IPS-18c (cell line): ENCODE measurements at regions not wholly inside any gene's neighbourhood (a gene's known extent, or its start where the extent isn't known, plus 50 kb on each side); places are given as distances from the start of the nearest gene placed in this dataset.

Source experiments
- H3K4me3 ChIP-seq: 2 replicates; pipeline ENCODE4 v1.7.0; 2013; ENCODE audit warnings: low read depth, mild to moderate bottlenecking, low read length, moderate library complexity; ENCODE audit not compliant: insufficient read depth
- H3K9me3 ChIP-seq: one replicate; pipeline ENCODE4 v1.6.1; 2013; ENCODE audit warnings: mild to moderate bottlenecking, low read length, moderate library complexity; ENCODE audit not compliant: control insufficient read depth, insufficient read depth

DNA sequence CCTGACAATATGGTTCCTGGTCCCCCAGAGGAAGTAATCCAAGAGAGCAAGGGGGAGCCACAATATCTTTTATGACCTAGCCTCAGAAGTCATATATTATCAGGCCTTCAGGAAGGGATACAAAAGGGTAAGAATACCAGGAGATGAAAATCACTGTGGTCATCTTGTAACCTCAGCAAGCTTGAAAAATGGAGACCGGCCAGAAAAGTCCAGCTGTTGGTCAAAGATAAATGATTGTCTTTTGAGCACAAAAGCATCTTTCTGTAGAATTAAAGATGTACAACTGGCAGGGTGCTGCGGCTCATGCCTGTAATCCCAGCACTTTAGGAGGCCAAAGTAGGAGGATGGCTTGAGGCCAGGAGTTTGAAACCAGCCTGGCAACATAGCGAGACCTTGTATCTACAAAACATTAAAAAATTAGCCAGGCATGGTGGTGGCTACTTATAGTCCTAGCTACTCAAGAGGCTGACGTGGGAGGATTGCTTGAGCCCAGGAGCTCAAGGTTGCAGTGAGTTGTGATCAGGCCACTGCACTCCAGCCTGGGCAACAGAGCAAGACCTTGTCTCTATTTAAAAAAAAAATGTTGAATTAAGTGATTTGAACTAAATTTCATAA is 118.0 kb upstream of the MARCKS start:
- Histone ChIP-seq H3K4me3 (no peak overlapping the region), H3K9me3 (no peaks in the 10 kb centered on the region)

DNA sequence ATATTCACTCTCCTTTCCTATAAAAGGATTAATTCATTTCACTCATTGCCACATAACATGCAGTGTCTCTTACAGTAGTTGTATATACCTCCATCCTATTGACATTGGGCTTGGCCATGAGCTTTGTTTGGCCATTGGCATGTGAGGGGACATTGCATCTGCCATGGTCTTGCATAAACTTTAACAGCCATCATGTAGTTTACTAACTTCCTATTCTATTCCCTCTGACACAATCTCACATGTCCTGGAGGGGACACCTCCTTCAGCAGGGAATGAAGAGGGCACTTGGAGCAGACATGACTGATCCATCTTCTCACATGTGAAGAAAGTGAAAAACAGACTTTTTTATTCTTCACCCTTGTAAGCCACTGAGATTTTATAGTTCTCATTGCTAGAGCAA is 115.5 kb upstream of the MARCKS start:
- no peaks in the 10 kb centered on the region for H3K9me3 ChIP-seq
- H3K4me3 ChIP-seq, result no peak overlapping the region

DNA sequence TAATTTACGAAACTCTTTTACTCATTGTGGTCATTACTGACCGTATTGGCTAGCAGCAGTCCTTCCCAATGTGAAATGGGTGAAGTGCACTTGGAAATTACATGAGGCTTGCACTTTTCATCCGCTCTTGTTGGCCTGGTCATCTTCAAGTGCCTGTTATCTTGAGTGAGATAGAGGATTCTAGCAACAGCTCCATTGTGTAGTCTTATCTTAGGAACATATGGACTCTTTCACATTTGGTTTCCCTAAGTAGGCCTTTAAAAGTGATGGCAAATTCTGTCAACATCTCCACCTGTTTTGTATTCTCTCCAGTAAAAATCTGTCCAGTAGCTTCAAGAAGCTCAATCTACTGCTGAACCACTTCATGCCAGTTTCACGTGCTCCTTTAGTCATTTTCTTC is 114.8 kb upstream of the MARCKS start:
- H3K9me3 ChIP-seq, result no peaks in the 10 kb centered on the region
- no peak overlapping the region for H3K4me3 ChIP-seq

DNA sequence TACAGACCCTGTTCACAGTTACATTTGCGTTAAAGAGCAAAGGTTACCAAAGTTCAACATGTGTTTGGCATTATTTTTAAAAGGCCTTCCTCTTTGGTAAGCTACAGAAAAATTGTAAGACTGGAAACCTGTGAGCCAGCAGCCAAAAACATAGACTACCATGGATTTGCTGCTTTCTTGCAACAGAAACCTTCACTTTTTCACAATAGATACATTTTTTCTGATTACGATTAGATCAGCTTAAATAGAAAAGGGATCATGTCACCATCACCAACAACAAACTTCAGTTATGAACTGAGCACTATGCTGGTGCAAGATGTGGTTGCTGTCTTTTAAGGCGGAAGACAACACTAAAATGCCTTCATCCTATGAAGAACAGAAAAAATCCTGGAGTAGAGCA is 112.3 kb upstream of the MARCKS start:
- no peak overlapping the region for H3K4me3 ChIP-seq
- H3K9me3 ChIP-seq, result no peaks in the 10 kb centered on the region

DNA sequence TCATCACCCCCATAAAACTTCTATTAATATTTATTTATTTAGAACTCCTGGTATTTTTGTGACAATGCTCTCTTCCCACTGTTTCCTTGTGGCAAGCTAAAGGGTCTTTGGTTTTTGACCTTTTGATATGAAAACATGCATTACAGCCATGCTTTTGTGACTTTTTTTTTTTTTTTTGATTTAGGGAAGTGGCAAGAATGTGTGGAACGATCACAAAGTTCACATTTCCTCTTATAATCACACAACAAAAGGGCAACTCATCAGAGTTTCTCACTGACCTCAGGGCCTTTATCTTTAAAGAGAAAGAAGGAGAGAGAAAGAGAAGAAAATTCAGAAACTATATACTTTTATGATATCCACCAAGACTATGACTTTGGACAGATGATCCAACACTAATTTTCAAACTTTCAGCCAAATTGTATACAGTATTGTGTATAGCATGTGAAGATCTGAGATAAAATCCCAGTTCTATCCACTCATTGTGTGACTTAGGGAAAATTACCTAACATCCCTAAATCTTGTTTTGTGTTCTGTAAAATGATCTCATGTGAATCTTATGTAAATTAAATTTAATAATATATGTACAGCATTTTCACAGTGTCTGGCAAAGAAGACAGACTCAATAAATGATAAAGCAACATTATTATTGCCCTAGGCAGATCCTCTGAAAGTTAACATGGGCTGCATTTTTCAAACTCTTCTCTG is 106.8 kb upstream of the MARCKS start:
- no peaks in the 10 kb centered on the region for H3K9me3 ChIP-seq
- no peak overlapping the region for H3K4me3 ChIP-seq

DNA sequence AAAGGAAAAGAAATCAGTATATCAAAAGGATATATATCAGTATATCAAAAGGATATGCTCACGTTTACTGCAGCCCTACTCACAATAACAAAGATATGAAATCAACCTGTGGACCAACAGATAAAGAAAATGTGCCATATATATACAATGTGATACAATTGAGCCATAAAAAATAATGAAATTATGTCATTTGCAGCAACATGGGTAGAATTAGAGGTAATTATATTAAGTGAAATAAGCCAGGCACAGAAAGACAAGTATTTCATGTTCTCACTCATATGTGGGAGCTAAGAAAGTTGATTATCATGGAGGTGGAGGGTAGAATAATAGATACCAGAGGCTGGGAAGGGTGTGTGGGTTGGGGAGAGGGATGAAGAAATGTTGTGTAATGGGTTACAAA is 102.9 kb upstream of the MARCKS start:
- no peaks in the 10 kb centered on the region for H3K9me3 ChIP-seq
- H3K4me3 ChIP-seq, result no peak overlapping the region

DNA sequence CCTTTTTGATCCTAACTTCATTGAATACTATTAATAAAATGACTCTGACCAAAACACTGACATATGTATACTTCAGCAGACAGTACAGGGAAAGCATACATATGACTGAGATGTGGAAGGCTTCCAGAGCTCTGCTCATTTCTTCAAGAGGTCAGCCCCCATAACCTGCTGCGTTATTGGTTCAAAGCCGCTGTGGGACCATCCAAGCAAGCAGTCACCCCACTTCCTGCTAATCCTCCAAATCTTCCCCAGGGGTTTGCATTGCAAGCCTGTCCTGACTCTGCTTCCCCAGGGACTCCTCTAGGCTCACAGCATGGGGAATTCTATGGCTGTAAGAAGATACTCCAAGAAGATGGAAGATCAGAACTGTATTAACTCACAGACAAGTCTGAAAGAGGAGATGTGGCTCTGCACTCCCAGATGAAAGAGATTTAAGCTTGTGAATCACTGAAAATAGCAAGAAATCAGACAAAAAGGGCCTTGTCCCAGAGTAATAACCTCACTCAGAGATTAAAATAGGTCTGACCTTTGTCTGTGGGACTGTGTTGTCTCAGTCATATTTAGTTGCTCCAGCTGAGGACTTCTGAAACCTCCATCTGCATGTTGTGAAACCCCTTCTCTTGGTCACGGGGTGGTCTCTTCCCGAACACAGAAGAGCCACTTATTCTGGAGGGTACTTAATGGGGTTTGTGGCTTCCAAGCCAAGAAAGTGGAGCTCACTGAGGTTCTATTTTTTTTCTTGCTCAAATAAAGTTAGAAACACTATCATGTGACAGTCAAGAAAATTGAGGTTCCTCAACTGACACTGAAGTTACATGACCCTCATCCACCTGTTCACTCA is 101.5 kb upstream of the MARCKS start:
- Histone ChIP-seq H3K4me3 (no peak overlapping the region), H3K9me3 (no peaks in the 10 kb centered on the region)

DNA sequence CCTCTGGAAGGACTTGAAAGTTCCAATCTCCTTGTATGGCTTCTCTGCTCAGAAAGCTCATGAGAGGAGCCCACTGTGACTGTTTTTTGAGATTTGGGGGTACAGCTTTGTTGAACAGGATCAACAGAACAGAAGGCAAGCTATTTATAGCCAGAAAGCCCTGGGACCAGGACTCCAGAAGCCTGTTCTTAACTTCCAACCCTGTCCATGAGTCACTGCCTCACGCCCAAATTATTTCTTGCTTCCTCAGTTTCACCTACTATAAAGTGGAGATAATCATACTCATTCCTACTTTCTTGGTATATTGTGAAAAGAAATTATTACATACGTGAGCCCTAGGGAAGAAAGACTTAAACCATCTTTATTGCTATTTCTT is 100.9 kb upstream of the MARCKS start:
- no peak overlapping the region for H3K4me3 ChIP-seq
- no peaks in the 10 kb centered on the region for H3K9me3 ChIP-seq

DNA sequence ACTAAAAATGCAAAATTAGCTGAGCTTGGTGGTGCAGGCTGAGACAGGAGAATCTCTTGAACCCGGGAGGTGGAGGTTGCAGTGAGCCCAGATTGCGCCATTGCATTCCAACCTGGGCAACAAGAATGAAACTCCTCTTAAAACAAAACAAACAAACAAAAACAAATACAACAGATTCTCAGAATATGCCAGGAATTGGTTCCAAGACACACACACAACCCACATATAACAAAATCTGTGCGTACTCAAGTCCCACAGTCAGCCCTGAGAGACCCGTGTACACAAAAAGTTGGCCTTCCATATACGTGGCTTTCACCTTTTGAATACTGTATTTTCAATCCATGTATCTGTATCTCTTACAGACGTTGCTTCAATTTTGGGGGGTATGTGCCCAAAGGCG is 98.9 kb upstream of the MARCKS start:
- Histone ChIP-seq H3K4me3 (no peak overlapping the region), H3K9me3 (no peaks in the 10 kb centered on the region)

DNA sequence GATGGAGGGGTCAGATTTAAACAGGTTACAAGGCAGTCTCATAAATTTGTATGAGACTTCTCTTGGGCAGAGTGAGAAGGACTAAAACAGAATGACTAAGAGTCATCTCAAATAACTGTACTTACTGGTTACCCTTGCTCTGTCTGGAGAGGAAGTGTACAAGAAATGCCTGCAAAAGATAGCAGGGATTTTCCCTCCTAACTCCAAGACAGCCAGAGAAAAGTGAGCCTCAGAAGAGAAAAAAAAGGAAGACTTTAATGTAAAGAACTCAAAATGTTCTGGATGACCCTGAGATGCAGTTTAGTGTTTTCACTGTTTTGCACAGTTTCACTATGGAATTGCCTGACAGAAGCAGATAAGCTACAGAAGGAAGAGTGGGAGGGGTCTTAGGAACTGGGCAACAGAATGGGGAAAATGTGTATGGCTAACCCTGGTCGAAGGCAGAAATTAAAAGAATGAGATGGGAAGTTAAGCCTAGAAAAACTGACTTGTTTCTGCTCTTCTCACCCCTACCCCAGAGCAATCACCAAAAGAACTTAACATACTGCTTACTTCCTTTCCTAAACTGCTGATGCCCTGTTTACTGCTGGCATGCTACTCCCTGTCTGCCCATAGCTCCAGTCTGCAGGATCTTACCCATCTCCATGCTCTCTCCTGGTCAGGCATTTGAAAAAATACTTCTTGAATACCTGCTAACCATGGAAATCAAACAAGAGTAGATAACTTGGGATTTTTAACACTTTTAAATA is 98.1 kb upstream of the MARCKS start:
- Histone ChIP-seq H3K9me3 (no peaks in the 10 kb centered on the region), H3K4me3 (no peak overlapping the region)

DNA sequence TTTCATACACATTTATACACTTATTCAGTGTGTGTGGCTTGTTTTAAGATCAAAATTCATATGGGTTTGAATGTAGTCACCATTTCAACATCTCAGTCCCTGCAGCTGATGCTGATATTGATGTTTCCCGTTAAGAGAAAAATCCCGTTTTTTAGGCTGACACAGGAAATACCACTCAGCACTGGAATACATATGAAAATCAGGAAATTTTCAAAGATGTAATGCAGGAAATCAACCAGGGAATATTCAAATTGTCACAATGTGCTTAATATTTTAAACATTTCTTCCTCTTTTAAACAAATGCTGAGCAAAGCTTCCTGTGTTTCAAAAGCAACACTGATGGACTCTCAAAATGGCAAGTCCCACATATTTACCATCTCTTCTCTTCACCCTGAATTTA is 94.5 kb upstream of the MARCKS start:
- Histone ChIP-seq H3K9me3 (no peaks in the 10 kb centered on the region), H3K4me3 (no peak overlapping the region)

DNA sequence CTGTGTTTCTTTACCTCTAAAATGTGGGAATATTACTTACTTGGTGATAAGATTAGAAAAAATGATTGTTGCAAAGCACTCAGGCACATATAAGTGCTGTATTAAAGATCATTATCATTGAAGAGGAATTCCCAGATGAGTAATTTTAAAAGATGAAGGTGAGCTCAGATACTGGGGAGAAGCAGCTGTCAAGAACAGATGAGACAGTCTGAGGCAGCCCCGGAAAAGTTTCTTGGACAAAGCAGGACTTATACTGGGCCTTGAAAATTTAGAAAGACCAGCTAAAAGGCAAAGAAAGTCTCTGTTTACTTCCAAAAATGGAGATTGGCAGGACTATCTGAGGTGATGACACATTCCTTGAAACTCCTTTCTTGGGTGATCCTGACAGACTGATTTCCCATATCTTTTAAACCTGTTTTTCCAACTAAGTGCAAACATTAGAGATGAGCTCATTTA is 93.8 kb upstream of the MARCKS start:
- Histone ChIP-seq H3K9me3 (no peaks in the 10 kb centered on the region), H3K4me3 (no peak overlapping the region)

DNA sequence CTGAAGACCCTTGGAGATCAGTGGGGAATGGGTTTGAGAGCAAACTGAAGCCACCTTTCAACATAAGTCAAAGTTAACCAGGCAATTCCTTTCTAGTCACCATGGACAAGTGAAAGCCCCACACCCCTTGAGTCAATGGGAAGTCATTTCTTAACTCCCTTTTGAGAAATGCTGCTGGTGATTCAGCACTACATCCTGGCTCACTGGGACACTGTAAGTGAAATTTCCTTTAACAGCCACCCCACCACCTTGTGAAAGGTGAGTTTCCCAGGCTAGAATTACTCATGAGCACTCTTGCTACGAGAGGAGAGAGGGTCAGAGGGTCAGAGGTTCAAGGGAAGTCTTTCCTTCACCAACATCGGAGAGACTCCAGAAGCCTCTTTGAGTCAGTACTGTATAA is 93.3 kb upstream of the MARCKS start:
- Histone ChIP-seq H3K9me3 (no peaks in the 10 kb centered on the region), H3K4me3 (no peak overlapping the region)

DNA sequence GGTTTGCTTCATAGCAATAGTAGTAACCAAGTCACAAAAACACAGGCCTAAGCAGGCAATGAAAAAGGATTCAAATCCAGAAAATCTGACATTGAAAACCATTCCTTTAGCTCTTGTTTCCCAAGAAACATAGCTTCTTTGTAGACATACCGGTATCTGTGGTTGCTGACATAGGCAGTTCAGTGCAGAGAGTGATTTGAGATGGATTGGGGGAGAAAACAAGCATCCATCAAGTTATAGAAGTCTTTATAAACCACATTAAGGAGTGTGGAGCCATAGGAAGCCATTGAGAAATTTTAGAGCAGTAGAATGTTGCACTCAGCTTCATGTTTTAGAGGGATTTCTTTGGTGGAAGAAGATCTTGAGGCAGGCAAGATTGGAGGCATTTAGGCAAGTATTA is 91.2 kb upstream of the MARCKS start:
- Histone ChIP-seq H3K4me3 (no peak overlapping the region), H3K9me3 (no peaks in the 10 kb centered on the region)

DNA sequence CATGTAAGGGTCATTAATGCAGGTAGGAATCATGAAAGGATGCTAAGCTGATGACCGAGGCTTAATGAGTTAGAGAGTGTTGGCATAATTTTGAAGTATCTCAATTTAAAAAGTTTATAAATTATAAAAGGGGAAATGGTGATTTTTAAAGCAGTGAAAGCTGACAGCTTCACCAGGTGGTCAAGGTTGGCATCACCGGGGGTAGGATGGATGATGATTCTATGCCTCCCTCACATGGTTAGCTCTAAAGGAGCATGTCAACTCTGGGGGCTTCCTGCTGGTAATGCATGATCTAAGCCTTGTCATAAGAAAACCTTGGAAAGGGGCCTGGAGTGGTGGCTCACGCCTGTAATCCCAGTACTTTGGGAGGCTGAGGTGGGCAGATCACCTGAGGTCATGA is 89.2 kb upstream of the MARCKS start:
- H3K9me3 ChIP-seq, result no peaks in the 10 kb centered on the region

DNA sequence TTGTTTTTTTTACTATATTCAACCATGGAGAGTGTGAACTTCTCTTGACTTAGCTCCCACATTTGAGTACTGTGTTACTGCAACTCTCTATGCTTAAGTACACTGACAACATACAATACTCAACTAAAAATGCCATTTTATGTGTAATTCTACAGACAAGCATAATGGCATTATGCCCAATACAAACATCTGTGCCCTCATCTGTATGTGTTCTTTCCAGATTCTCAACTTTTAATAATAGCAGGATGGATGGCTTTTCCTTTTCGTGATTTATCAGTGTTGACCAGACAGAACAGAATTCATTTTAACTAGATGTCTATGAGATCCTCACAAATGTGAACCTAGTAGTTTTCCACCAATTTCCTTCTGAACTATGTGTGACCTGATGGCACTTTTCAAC is 84.2 kb upstream of the MARCKS start:
- no peaks in the 10 kb centered on the region for H3K9me3 ChIP-seq
- no peak overlapping the region for H3K4me3 ChIP-seq

More for the DNA sequence above, 89.2 kb upstream of the MARCKS start:
- no peak overlapping the region for H3K4me3 ChIP-seq

DNA sequence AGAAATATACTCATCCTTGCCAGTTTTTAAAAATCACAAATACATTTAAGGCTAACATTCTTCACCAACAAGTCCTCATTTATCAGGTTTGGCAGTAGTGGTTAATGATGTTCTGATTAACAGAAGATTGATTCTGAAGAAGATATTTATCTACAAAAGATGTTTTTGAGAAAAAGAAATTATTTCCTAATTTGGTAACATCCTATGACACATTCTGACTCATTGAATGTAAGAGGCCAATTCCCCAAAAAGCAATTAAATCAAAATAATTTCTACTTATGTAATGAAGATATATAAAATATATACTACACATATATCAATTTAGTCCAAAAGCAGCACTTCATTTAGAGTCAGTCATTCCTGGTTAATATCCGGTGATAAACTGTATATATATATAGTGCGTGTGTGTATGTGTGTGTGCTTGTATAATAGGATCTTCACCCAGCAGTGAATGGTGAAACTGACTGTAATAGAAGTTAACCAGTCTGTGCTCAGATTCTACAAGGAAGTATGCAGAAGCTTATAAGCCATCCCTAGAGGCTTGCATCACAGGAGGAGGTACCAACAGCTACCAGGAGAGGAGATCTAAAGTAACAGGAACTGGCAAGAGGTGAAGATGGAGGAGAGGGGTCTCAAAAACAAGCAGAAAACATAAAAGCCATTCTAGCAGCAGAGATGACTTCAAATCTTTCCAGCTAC is 82.9 kb upstream of the MARCKS start:
- H3K4me3 ChIP-seq, result no peak overlapping the region
- no peaks in the 10 kb centered on the region for H3K9me3 ChIP-seq
